22Rv1 (cell line): ENCODE measurements at regions not wholly inside any gene's neighbourhood (a gene's known extent, or its start where the extent isn't known, plus 50 kb on each side); places are given as distances from the start of the nearest gene placed in this dataset.

ENCODE experiments used
- ZFX ChIP-seq: fragments of 450-650 bp; IDR thresholded peaks from 2 replicates; pipeline ENCODE4 v1.6.1; 2017; ENCODE audit warnings: antibody characterized with exemption, borderline replicate concordance
- TF ChIP-seq, protein P1 (sequence below): fragments of 450-650 bp; IDR thresholded peaks from 2 replicates; pipeline ENCODE4 v1.5.1; 2017; ENCODE audit warnings: mild to moderate bottlenecking

DNA sequence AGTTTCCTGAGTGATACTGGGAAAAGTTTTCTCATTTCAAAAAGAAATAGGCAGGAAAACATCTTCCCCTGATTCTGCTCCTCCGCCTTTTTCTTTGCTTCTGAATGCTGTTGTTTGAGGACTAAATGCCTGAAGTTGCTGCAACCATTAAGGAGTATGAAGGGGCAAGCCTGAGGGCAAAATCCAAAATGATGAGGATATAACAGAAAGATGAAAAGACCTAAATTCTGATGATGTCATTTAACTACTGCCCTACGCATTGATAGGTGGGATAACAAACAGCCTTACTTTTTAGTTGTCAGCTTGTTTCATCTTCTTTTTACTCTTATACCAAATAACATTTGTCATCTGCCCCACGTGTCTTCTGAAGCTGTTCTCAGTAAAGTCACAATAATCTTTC is 474.6 kb upstream of the MMS22L start:
- TF ChIP-seq, protein P1, sequence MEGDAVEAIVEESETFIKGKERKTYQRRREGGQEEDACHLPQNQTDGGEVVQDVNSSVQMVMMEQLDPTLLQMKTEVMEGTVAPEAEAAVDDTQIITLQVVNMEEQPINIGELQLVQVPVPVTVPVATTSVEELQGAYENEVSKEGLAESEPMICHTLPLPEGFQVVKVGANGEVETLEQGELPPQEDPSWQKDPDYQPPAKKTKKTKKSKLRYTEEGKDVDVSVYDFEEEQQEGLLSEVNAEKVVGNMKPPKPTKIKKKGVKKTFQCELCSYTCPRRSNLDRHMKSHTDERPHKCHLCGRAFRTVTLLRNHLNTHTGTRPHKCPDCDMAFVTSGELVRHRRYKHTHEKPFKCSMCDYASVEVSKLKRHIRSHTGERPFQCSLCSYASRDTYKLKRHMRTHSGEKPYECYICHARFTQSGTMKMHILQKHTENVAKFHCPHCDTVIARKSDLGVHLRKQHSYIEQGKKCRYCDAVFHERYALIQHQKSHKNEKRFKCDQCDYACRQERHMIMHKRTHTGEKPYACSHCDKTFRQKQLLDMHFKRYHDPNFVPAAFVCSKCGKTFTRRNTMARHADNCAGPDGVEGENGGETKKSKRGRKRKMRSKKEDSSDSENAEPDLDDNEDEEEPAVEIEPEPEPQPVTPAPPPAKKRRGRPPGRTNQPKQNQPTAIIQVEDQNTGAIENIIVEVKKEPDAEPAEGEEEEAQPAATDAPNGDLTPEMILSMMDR: no peak
- TF ChIP-seq ZFX: no peak
